HepG2 (cell line): ENCODE measurements at regions not wholly inside any gene's neighbourhood (a gene's known extent, or its start where the extent isn't known, plus 50 kb on each side); places are given as distances from the start of the nearest gene placed in this dataset.

Experiments used
- ATAC-seq: fragments of 200-7000 bp; cut with Tn5 transposase; 3 replicates; pipeline ENCODE4 v1.9.1; 2020; ENCODE audit warnings: mild to moderate bottlenecking, moderate library complexity
- BruUV-seq: library from RNA; stranded (reverse); fragments of 400-500 nt; replicated peaks from 2 replicates; lab custom pipeline; 2021; lab: Mats Ljungman, UMichigan
- CTCF ChIA-PET: fragments of 300-600 bp; formaldehyde crosslinking; extraction: SDS; loops from one replicate; lab custom pipeline; 2021; ENCODE audit warnings: low total read pairs, inconsistent platforms, low intra/inter-chr PET ratio; lab: Yijun Ruan, JAX
- POLR2A ChIA-PET: fragments of 350-600 bp; sonication (Branson Sonifier 250); formaldehyde crosslinking; loops from one replicate; lab custom pipeline; 2020; ENCODE audit warnings: antibody characterized with exemption, inconsistent platforms; lab: Yijun Ruan, JAX
- DNase-seq: peaks from one replicate; pipeline ENCODE4 v3.0.0-alpha.2; 2015; ENCODE audit warnings: low spot score
- FAIRE-seq: peaks from 3 replicates; lab custom pipeline; 2011; peaks lifted over from hg19 to GRCh38; lab: Jason Lieb, UNC
- H2AFZ ChIP-seq: one replicate; pipeline ENCODE4 v1.6.1; 2011; ENCODE audit warnings: low read length, inconsistent platforms
- H3K27ac ChIP-seq: fragments of 300-600 bp; 3 replicates; pipeline ENCODE4 v1.8.0; 2011; ENCODE audit warnings: mixed run types, mild to moderate bottlenecking, mixed read lengths, low read length, inconsistent platforms; ENCODE audit not compliant: insufficient read depth; ENCODE audit errors: extremely low read length
- H3K27me3 ChIP-seq, 2 experiments: fragments of 200-600 bp in 1 of 2; 2 replicates in 1 of 2; 3 replicates in 1 of 2; pipeline versions ENCODE4 v1.6.0 to v1.8.0; 2011; ENCODE audit warnings: low read length in 2 of 2, mild to moderate bottlenecking in 2 of 2, moderate library complexity in 2 of 2, inconsistent platforms in 1 of 2; ENCODE audit not compliant: insufficient read depth in 2 of 2, control insufficient read depth in 1 of 2
- H3K36me3 ChIP-seq, 2 experiments: fragments of 200-600 bp in 1 of 2; replicated peaks in 1 of 2; 2 replicates in 1 of 2; 3 replicates in 1 of 2; pipeline versions ENCODE4 v1.5.1 to v1.8.0; 2011; ENCODE audit warnings: low read length in 2 of 2, inconsistent platforms in 1 of 2; ENCODE audit not compliant: insufficient read depth in 2 of 2, control insufficient read depth in 1 of 2
- H3K4me1 ChIP-seq: 2 replicates; pipeline ENCODE4 v1.5.1; 2012; ENCODE audit warnings: low read length, inconsistent platforms; ENCODE audit not compliant: insufficient read depth
- H3K4me2 ChIP-seq: 2 replicates; pipeline ENCODE4 v1.6.0; 2011; ENCODE audit warnings: low read depth, low read length, inconsistent platforms
- H3K4me3 ChIP-seq, 3 experiments: fragments of 200-600 bp in 1 of 3; sonication (generic), shearing (Covaris generic) in 1 of 3; replicated peaks in 1 of 3; 2 replicates each; pipeline ENCODE4 v1.5.1; 2011 to 2016; ENCODE audit warnings: low read length in 3 of 3, inconsistent platforms in 2 of 3, low read depth in 2 of 3, mild to moderate bottlenecking in 2 of 3, control low read depth in 1 of 3, mixed read lengths in 1 of 3; ENCODE audit not compliant: insufficient read depth in 1 of 3
- H3K79me2 ChIP-seq: one replicate; pipeline ENCODE4 v1.6.1; 2011; ENCODE audit warnings: low read length, inconsistent platforms; ENCODE audit not compliant: insufficient read depth
- H3K9ac ChIP-seq: 2 replicates; pipeline ENCODE4 v1.6.0; 2011; ENCODE audit warnings: mild to moderate bottlenecking, low read depth, low read length, inconsistent platforms; ENCODE audit not compliant: insufficient read depth
- H3K9me3 ChIP-seq: 2 replicates; pipeline ENCODE4 v1.5.1; 2012; ENCODE audit warnings: mild to moderate bottlenecking, low read length
- H4K20me1 ChIP-seq: 2 replicates; pipeline ENCODE4 v1.6.0; 2011; ENCODE audit warnings: inconsistent platforms, mild to moderate bottlenecking, low read length, moderate library complexity; ENCODE audit not compliant: insufficient read depth
- IKZF4 ChIP-seq: sonication (generic); formaldehyde crosslinking; IDR thresholded peaks from 2 replicates; pipeline ENCODE4 v1.5.1; 2020; ENCODE audit warnings: borderline replicate concordance, mild to moderate bottlenecking, low read depth, missing genetic modification reagents; ENCODE audit errors: not compliant biosample characterization
- REST ChIP-seq, 2 experiments: IDR thresholded peaks; 2 replicates each; pipeline ENCODE4 v1.6.1; 2011 to 2012; ENCODE audit warnings: low read length in 2 of 2, borderline replicate concordance in 1 of 2, low read depth in 1 of 2, mild to moderate bottlenecking in 1 of 2, moderate library complexity in 1 of 2
- SP5 ChIP-seq: IDR thresholded peaks from 2 replicates; pipeline ENCODE4 v1.6.1; 2016; ENCODE audit warnings: low read depth, borderline replicate concordance
- ZGPAT ChIP-seq: IDR thresholded peaks from 2 replicates; pipeline ENCODE4 v1.6.1; 2016; ENCODE audit warnings: mild to moderate bottlenecking
- ZNF251 ChIP-seq: sonication (generic); formaldehyde crosslinking; IDR thresholded peaks from 2 replicates; pipeline ENCODE4 v1.9.0; 2021; ENCODE audit warnings: mild to moderate bottlenecking, missing genetic modification reagents
- ZNF451 ChIP-seq: sonication (generic); formaldehyde crosslinking; IDR thresholded peaks from 2 replicates; pipeline ENCODE4 v1.5.0; 2020; ENCODE audit warnings: mild to moderate bottlenecking, missing genetic modification reagents
- ZSCAN30 ChIP-seq: sonication (generic); formaldehyde crosslinking; IDR thresholded peaks from 2 replicates; pipeline ENCODE4 v1.5.0; 2020; ENCODE audit warnings: mild to moderate bottlenecking, missing genetic modification reagents
- WGBS: methylation state at CpG from one replicate; pipeline ENCODE4 v1.1.6; 2017; ENCODE audit warnings: low lambda C conversion rate; 5-methylcytosine and 5-hydroxymethylcytosine counted together
- in situ Hi-C: cut with HindIII; loops from 2 replicates; pipeline ENCODE4 v1.10.0; 2017; ENCODE audit warnings: low pct_unique_long_range_greater_than_20kb; ENCODE audit not compliant: extremely low pct_ligation_motif_present
- intact Hi-C: fragments of 100-400 bp; cut with micrococcal nuclease; formaldehyde crosslinking; loops from one replicate; pipeline ENCODE4 v1.10.0; 2022; ENCODE audit not compliant: unreplicated experiment

DNA sequence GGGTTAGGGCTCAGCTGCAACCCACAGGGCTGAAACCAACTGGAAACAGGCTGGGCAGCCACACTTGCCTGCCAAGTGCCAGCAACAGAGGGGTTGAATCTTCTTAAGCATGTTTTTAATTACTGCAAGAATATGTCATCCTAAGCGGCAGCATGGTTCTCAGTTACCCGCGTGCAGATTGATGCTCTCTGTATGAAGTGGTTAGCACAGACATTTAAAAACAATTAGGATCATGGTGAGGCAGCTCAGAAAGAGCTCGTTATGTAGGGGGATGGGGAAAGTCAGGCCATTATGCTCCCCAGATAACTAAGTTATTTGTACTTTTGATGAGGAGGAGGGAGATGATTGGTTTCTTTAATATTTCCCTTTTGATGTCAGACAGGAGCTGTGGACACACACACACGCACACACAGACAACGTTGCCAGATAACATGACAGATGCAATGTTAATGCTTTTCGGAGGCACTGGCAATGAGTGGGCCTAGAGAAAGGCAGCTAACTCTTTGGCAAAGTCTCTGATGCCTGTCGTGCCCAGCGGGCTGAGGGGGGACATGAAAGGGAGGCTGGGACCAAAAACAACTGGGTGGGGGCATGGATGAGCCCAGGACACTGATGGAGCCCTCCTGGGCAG, 389.7 kb downstream of the NXPE2 start:
- WGBS: 26% methylated on average over 9 of the region's 9 CpGs
- BruUV-seq: no TSS peak

More for the DNA sequence above, 389.7 kb downstream of the NXPE2 start:
- Histone ChIP-seq H3K4me1 (no peaks in the 10 kb centered on the region), H4K20me1 (no peaks in the 10 kb centered on the region), H3K36me3 (no peaks in the 10 kb centered on the region), H3K79me2 (no peaks in the 10 kb centered on the region), H3K9me3 (no peaks in the 10 kb centered on the region), H3K27ac (no peak overlapping the region), H3K4me3 (no peak overlapping the region), H2AFZ (no peak overlapping the region), H3K4me2 (no peak overlapping the region), H3K9ac (no peak overlapping the region), H3K27me3 (peaks cover 0 to 33% of the 10 kb centered on the region in 2 experiments; a peak in 4 of 5 replicates)
- no peak for ATAC-seq
- FAIRE-seq: no peak
- ChIA-PET CTCF (no interaction called here), POLR2A (no interaction called here)
- no peak for DNase-seq
- no peak for TF ChIP-seq SP5 (CRISPR knock-in tag)
- TF ChIP-seq IKZF4 (CRISPR knock-in tag): no peak
- TF ChIP-seq ZSCAN30: no peak
- TF ChIP-seq ZGPAT (CRISPR knock-in tag): no peak
- no peak for TF ChIP-seq ZNF451 (CRISPR knock-in tag)
- no peak for TF ChIP-seq REST (IDR thresholded peaks at IDR 0.05; ENCODE audit: borderline replicate concordance in 1 of 2, low read depth in 1 of 2, low read length in 2 of 2)
- no peak for TF ChIP-seq ZNF251
- intact Hi-C loops: no loop called here
- in situ Hi-C loops: no loop called here
